ENCODE measurements at regions not wholly inside any gene's neighbourhood (a gene's known extent, or its start where the extent isn't known, plus 50 kb on each side); places are given as distances from the start of the nearest gene placed in this dataset.

DNA sequence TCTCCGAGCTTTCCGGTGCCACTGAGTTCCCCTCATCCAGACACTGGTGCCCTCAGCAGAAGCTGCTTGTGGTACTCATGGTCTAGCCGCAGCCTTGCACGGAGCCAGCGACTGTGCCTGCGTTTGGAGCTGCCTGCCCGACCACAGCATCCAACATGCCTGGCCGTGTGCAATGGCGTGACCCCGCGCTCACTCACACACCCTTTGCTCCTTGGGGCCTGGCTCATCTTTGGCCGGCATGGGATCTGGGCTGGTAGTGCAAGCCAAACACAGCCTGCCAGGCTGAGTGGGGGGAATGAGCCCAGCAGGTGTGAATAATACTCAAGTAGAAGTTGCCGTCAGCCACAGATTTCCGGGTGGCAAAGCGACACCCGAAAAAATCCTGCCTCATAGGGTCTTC, 1178.7 kb upstream of the GBE1 start:
- Mint-ChIP-seq H3K36me3 (ENCODE audit: low read depth) (no peaks in the 10 kb centered on the region), H3K4me3 (no peak overlapping the region), H3K4me1 (no peaks in the 10 kb centered on the region), H3K27me3 (no peaks in the 10 kb centered on the region), H3K9me3 (peaks cover 12% of the 10 kb centered on the region), H3K27ac (no peak overlapping the region)
- DNase-seq (no peak), ATAC-seq (no peak)

DNA sequence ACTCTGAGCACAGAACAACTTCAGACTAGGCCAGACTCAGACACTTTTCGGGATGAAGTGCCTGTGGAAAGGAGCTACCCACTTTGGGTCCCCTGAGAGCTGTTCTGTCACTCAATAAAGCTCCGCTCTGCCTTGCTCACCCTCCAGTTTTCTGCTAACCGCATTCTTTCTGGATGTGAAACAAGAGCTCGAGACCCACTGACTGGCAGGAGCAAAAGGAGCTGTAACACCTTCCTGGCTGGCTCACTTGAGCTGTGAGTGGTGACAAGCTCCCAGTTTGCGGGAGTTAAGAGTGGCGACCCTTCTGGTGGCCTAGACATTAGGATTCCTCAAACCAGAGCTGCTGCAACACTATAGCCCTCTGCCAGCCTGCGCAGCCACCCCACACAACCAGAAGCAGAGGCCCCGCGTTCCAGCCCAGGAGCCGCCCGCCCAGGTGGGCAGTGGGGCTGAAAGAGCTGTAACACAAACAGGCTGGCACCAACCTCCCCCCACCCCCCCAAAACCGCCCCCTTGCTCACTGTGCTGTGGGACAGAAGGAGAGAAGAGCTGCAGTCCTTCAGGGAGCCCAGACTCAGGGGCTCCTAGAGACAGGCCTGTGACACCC, 1178.1 kb upstream of the GBE1 start:
- no peaks in the 10 kb centered on the region for H3K27me3 Mint-ChIP-seq
- no peaks in the 10 kb centered on the region for H3K36me3 Mint-ChIP-seq (ENCODE audit: low read depth)
- H3K4me3 Mint-ChIP-seq, result no peak overlapping the region
- no peaks in the 10 kb centered on the region for H3K4me1 Mint-ChIP-seq
- peaks cover 8% of the 10 kb centered on the region for H3K9me3 Mint-ChIP-seq
- no peak for ATAC-seq
- H3K27ac Mint-ChIP-seq, result no peak overlapping the region
- no peak for DNase-seq

DNA sequence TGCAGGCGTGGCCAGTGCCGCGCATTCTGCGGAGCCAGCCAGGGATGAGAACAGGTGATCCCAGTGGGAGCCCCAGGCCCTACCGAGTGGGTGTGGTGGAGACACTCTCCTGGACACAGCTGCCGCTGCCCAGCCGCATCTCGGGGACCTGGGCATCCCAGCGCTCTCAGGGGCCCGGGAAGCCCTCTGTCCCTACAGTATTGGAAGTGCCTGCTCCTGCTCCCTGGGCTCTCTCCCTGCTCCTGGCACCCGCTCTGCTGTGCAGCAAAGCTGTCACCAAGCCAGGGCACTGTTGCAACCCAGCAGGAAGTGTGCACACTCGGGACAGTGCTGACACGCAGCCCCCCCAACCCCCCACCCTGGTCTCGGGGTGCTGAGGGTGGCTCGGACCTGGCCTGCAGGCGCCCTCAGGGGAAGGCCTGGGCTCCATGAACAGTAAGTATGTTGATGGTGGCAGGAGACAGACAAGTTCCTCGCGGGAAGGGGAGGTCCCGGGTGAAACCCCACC, 1177.4 kb upstream of the GBE1 start:
- no peak for DNase-seq
- Mint-ChIP-seq H3K4me1 (no peaks in the 10 kb centered on the region), H3K4me3 (no peak overlapping the region), H3K27ac (no peak overlapping the region), H3K27me3 (no peaks in the 10 kb centered on the region), H3K36me3 (ENCODE audit: low read depth) (no peaks in the 10 kb centered on the region), H3K9me3 (peaks cover under 1% of the 10 kb centered on the region)
- no peak for ATAC-seq

DNA sequence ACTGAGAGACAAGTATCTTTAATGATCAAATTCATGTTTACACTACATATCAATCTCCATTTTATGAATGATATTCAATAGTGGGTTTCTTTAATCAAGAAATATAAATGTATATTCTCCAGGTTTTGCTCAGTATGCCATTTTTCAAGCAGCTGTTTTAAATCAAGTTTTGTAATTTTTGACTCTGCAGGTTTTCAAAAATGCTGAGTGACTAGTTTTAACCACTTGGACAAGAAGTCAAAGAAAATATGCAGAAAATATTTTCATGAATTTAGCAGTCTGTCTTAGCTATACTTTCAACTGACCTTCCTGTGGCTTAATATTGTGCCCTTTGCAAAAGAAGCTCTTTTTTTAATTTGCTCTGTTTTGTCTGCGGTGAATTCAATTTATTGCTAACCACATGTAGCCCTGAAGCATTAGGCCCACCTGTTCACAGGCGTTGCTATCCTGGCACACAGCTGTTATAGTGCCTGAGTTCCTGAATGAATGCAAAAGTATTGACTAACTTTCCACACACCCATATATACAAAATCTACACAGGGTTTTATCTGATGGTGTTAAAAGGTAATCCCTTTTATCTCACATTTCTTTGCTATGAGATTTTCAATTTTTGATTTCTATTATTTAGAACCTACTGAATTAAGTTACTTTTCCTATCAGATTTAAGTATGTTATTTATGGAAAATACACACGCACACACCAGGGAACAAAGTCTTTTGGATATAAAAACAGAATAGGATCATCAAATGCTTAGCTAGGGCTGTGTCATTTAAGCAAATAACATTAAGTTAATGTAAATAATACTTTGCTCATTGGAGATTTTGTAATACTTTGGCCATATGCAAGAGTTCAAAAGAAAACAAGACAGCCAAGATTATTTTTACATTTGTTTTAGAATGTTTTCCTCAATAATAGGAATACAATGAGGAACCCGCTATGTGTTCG, 1166.1 kb upstream of the GBE1 start:
- H3K9me3 Mint-ChIP-seq, result no peaks in the 10 kb centered on the region
- H3K27me3 Mint-ChIP-seq, result no peaks in the 10 kb centered on the region
- H3K36me3 Mint-ChIP-seq (ENCODE audit: low read depth), result no peaks in the 10 kb centered on the region
- no peak overlapping the region for H3K4me3 Mint-ChIP-seq
- ATAC-seq (no peak), DNase-seq (no peak)
- H3K4me1 Mint-ChIP-seq, result no peaks in the 10 kb centered on the region
- H3K27ac Mint-ChIP-seq, result no peak overlapping the region

DNA sequence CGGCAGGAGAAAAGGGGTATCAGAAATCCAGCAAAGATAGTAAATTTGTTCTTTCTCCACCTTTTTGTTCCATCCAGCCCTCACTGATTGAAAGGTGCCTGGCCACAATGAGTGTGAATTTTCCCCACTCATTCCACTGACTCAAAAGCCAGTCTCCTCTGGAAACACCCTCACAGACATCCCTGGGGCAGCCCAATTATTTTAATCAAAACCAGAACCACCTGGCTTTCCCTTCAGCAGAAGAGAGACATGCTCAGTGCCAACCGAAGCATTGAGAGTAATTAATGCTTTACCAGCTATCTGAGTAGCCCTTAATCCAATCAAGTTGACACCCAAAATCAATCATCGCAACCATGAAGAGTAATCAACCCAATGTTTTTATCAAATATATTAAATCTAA, 1129.6 kb upstream of the GBE1 start:
- Mint-ChIP-seq H3K27me3 (no peaks in the 10 kb centered on the region), H3K4me3 (no peak overlapping the region), H3K27ac (no peak overlapping the region), H3K9me3 (peaks cover 9% of the 10 kb centered on the region), H3K36me3 (ENCODE audit: low read depth) (no peaks in the 10 kb centered on the region), H3K4me1 (no peaks in the 10 kb centered on the region)
- DNase-seq (no peak), ATAC-seq (no peak)

DNA sequence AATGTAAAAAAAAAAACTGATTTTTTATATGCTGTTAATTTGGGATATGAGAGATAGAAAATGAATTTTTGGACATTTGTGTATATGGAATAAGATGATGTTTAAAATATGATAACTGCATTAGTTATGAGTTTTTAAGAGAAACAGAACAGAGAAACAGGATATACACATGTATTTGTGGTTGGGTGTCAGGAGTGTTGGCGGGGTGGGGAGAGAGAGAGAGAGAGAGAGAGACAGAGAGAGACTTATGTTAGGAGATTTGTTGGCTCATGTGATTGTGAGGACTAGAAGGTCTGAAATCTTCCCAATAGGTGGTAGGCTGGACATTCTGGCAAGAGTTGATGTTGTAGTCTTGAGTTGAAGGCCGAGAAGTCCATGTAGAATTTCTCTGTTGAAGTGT, 1121.6 kb upstream of the GBE1 start:
- no peak overlapping the region for H3K27ac Mint-ChIP-seq
- H3K9me3 Mint-ChIP-seq, result peaks cover 20% of the 10 kb centered on the region
- ATAC-seq (no peak), DNase-seq (no peak)
- no peak overlapping the region for H3K4me3 Mint-ChIP-seq
- H3K36me3 Mint-ChIP-seq (ENCODE audit: low read depth), result no peaks in the 10 kb centered on the region
- no peaks in the 10 kb centered on the region for H3K27me3 Mint-ChIP-seq
- H3K4me1 Mint-ChIP-seq, result no peaks in the 10 kb centered on the region

- no peaks in the 10 kb centered on the region for H3K36me3 Mint-ChIP-seq (ENCODE audit: low read depth)
- DNase-seq (no peak), ATAC-seq (no peak)
- no peak overlapping the region for H3K4me3 Mint-ChIP-seq
- no peaks in the 10 kb centered on the region for H3K27me3 Mint-ChIP-seq
- no peak overlapping the region for H3K27ac Mint-ChIP-seq
- H3K4me1 Mint-ChIP-seq, result no peaks in the 10 kb centered on the region
- H3K9me3 Mint-ChIP-seq, result no peaks in the 10 kb centered on the region
Measured at GRCh38 chr3:82875401-82875800, 1114.0 kb upstream of the GBE1 start.

- Mint-ChIP-seq H3K27me3 (no peaks in the 10 kb centered on the region), H3K27ac (no peak overlapping the region), H3K4me3 (no peak overlapping the region), H3K9me3 (peaks cover 17% of the 10 kb centered on the region), H3K36me3 (ENCODE audit: low read depth) (no peaks in the 10 kb centered on the region), H3K4me1 (no peaks in the 10 kb centered on the region)
- DNase-seq, result no peak
- ATAC-seq, result no peak
Measured at GRCh38 chr3:82839871-82840270, 1078.4 kb upstream of the GBE1 start.

GRCh38 chr3:82834098-82834497, 1072.7 kb upstream of the GBE1 start:
- DNase-seq, result no peak
- Mint-ChIP-seq H3K9me3 (peaks cover 11% of the 10 kb centered on the region), H3K4me1 (no peaks in the 10 kb centered on the region), H3K36me3 (ENCODE audit: low read depth) (no peaks in the 10 kb centered on the region), H3K27me3 (no peaks in the 10 kb centered on the region), H3K27ac (no peak overlapping the region), H3K4me3 (no peak overlapping the region)
- no peak for ATAC-seq

DNA sequence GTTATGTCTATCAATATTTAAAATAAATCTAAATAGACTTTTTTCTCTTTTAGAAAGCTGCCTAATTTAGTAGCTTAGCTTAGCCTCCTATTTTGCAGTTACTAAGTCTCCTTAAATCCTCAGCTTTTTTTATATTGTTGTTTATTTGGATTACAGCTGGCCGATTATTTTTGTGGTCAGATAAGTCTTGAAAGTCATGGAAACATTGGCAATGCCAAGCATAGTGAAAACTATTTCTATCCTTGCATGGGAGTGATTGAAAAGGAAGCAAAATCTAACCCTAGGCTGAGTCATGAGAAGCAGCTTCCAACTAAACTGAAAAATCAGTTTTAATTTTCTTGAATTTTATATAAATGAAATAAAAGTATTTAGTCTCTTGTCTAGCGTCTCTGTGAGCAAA, 1063.0 kb upstream of the GBE1 start:
- H3K27me3 Mint-ChIP-seq, result no peaks in the 10 kb centered on the region
- no peak for ATAC-seq
- H3K36me3 Mint-ChIP-seq (ENCODE audit: low read depth), result no peaks in the 10 kb centered on the region
- DNase-seq, result no peak
- H3K9me3 Mint-ChIP-seq, result peaks cover 7% of the 10 kb centered on the region
- H3K27ac Mint-ChIP-seq, result no peak overlapping the region
- H3K4me3 Mint-ChIP-seq, result no peak overlapping the region
- H3K4me1 Mint-ChIP-seq, result no peaks in the 10 kb centered on the region

- Mint-ChIP-seq H3K27me3 (no peaks in the 10 kb centered on the region), H3K36me3 (ENCODE audit: low read depth) (no peaks in the 10 kb centered on the region), H3K4me3 (no peak overlapping the region), H3K4me1 (no peaks in the 10 kb centered on the region), H3K9me3 (peaks cover 18% of the 10 kb centered on the region), H3K27ac (no peak overlapping the region)
- ATAC-seq (no peak), DNase-seq (no peak)
Measured at GRCh38 chr3:82816086-82816485, 1054.6 kb upstream of the GBE1 start.

DNA sequence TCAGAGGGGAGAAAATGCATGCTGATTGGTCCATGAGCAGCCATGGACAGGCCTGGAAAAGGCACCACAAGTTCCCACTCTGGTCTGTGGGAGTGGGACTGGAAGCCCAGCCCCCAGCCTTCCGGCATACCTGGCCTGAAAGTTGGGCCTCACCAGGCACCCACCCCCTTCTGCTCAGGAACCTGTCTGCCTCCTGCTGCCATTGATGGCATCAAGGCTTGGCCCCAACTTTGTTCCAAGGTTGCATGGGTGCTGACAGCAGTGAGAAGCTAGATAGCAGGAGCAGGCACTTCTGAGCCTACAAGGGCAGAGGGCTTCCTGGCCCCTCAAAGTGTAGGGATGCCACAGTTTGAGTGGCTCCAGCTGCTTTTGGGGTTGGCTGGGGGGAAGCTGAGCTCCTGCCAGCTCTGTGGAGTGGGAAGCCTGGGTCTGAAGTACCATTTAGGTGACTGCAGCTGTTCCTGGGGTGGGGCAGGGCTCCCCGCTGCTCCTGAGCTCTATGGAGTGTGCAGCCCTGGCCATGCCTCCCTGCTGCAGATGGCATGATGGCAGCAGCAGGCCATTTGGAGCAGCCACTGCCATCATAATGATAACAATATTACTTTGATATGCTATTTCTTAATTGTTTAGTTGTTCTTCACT, 1054.1 kb upstream of the GBE1 start:
- no peak for ATAC-seq
- H3K27ac Mint-ChIP-seq, result no peak overlapping the region
- H3K27me3 Mint-ChIP-seq, result no peaks in the 10 kb centered on the region
- DNase-seq, result no peak
- H3K9me3 Mint-ChIP-seq, result peaks cover 18% of the 10 kb centered on the region
- H3K4me1 Mint-ChIP-seq, result no peaks in the 10 kb centered on the region
- H3K36me3 Mint-ChIP-seq (ENCODE audit: low read depth), result no peaks in the 10 kb centered on the region
- H3K4me3 Mint-ChIP-seq, result no peak overlapping the region

DNA sequence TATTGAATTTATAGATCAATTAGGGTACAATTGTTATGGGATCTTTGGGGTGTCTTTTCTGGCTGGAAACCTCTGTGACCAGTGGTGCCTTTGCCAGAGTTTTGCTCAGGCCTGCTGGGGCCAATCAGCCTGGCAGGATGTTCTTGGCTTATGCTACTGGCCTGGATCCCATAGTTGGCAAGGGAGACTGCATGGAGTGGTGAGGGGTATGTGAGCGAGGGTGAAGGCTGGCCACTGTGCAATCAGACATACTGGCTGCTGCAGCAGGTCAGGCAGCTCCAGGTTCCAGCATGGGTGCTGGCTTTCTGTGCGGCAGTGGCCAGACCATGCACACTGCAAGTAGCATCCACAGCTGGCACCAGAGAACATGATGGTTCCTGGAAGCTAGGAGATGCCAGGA, 1053.2 kb upstream of the GBE1 start:
- H3K27ac Mint-ChIP-seq, result no peak overlapping the region
- DNase-seq, result no peak
- H3K9me3 Mint-ChIP-seq, result peaks cover 16% of the 10 kb centered on the region
- H3K27me3 Mint-ChIP-seq, result no peaks in the 10 kb centered on the region
- no peaks in the 10 kb centered on the region for H3K4me1 Mint-ChIP-seq
- no peak for ATAC-seq
- no peak overlapping the region for H3K4me3 Mint-ChIP-seq
- H3K36me3 Mint-ChIP-seq (ENCODE audit: low read depth), result no peaks in the 10 kb centered on the region

- DNase-seq (no peak), ATAC-seq (no peak)
- H3K4me1 Mint-ChIP-seq, result no peaks in the 10 kb centered on the region
- no peaks in the 10 kb centered on the region for H3K36me3 Mint-ChIP-seq (ENCODE audit: low read depth)
- no peak overlapping the region for H3K4me3 Mint-ChIP-seq
- H3K27me3 Mint-ChIP-seq, result no peaks in the 10 kb centered on the region
- H3K27ac Mint-ChIP-seq, result no peak overlapping the region
- peaks cover 10% of the 10 kb centered on the region for H3K9me3 Mint-ChIP-seq
Measured at GRCh38 chr3:82807781-82808180, 1046.3 kb upstream of the GBE1 start.

- H3K27me3 Mint-ChIP-seq, result no peaks in the 10 kb centered on the region
- no peaks in the 10 kb centered on the region for H3K4me1 Mint-ChIP-seq
- no peaks in the 10 kb centered on the region for H3K36me3 Mint-ChIP-seq (ENCODE audit: low read depth)
- DNase-seq (no peak), ATAC-seq (no peak)
- H3K4me3 Mint-ChIP-seq, result no peak overlapping the region
- H3K27ac Mint-ChIP-seq, result no peak overlapping the region
- no peaks in the 10 kb centered on the region for H3K9me3 Mint-ChIP-seq
Measured at GRCh38 chr3:82802501-82802900, 1041.1 kb upstream of the GBE1 start.
